Stomach (tissue), 4 donors: ENCODE measurements at regions not wholly inside any gene's neighbourhood (a gene's known extent, or its start where the extent isn't known, plus 50 kb on each side); places are given as distances from the start of the nearest gene placed in this dataset.

Source experiments
- CTCF ChIP-seq, 7 experiments: fragments of 450-650 bp in 4 of 7; fragments of 200-600 bp in 3 of 7; sonication (generic) in 3 of 7; IDR thresholded peaks; one replicate each; pipeline ENCODE4 v1.5.1; 2016 to 2019; ENCODE audit warnings: antibody characterized with exemption in 7 of 7, control low read depth in 2 of 7, mild to moderate bottlenecking in 1 of 7
- POLR2A ChIP-seq, 4 donors: fragments of 450-650 bp; IDR thresholded peaks; one replicate each; pipeline ENCODE4 v1.6.1; 2016; ENCODE audit warnings: antibody characterized with exemption in 4 of 4, control low read depth in 2 of 4, mild to moderate bottlenecking in 1 of 4, moderate library complexity in 1 of 4

GRCh38 chr3:102096066-102096465 lies 246.8 kb downstream of the NFKBIZ start:
- TF ChIP-seq CTCF (IDR thresholded peaks at IDR 0.05) (no peak), POLR2A (IDR thresholded peaks at IDR 0.05) (no peak)
